CD14-positive monocyte (primary cell): ENCODE measurements at regions not wholly inside any gene's neighbourhood (a gene's known extent, or its start where the extent isn't known, plus 50 kb on each side); places are given as distances from the start of the nearest gene placed in this dataset.

Experiments
- DNase-seq, 3 donors: peaks; one replicate each; pipeline ENCODE4 v3.0.0-alpha.2; 2011 to 2022
- H2AFZ ChIP-seq: 2 replicates; pipeline ENCODE4 v1.6.0; 2012; ENCODE audit warnings: mild to moderate bottlenecking, low read depth, low read length, inconsistent platforms; ENCODE audit not compliant: insufficient read depth, poor library complexity, severe bottlenecking
- H3K27ac ChIP-seq, 2 donors: 1 replicate in 1 of 2; 2 replicates in 1 of 2; pipeline ENCODE4 v1.5.1; 2012 to 2013; ENCODE audit warnings: low read length in 2 of 2, control low read depth in 1 of 2, inconsistent platforms in 1 of 2, low read depth in 1 of 2, mild to moderate bottlenecking in 1 of 2
- H3K27me3 ChIP-seq, 2 donors: one replicate each; pipeline versions ENCODE4 v1.6.0 to v1.6.1; 2011 to 2013; ENCODE audit warnings: low read length in 2 of 2; ENCODE audit not compliant: control insufficient read depth in 2 of 2, insufficient read depth in 2 of 2
- H3K36me3 ChIP-seq, 2 donors: replicated peaks in 1 of 2; 1 replicate in 1 of 2; 2 replicates in 1 of 2; pipeline versions ENCODE4 v1.5.1 to v1.6.1; 2012 to 2013; ENCODE audit warnings: low read length in 2 of 2, control low read depth in 1 of 2, inconsistent platforms in 1 of 2, mild to moderate bottlenecking in 1 of 2; ENCODE audit not compliant: insufficient read depth in 2 of 2, control insufficient read depth in 1 of 2
- H3K4me1 ChIP-seq, 2 donors: 1 replicate in 1 of 2; 2 replicates in 1 of 2; pipeline versions ENCODE4 v1.5.1 to v1.6.1; 2012 to 2013; ENCODE audit warnings: low read length in 2 of 2, control low read depth in 1 of 2, inconsistent platforms in 1 of 2, mild to moderate bottlenecking in 1 of 2, moderate library complexity in 1 of 2; ENCODE audit not compliant: insufficient read depth in 2 of 2, control insufficient read depth in 1 of 2
- H3K4me2 ChIP-seq: replicated peaks from 2 replicates; pipeline ENCODE3; 2012; ENCODE audit warnings: low read length, moderate library complexity, mild to moderate bottlenecking; ENCODE audit not compliant: poor library complexity, severe bottlenecking; ENCODE audit errors: extremely low read depth
- H3K4me3 ChIP-seq, 3 experiments: fragments of 200-600 bp in 1 of 3; sonication (generic) in 1 of 3; replicated peaks in 1 of 3; 1 replicate in 2 of 3; 2 replicates in 1 of 3; pipeline ENCODE4 v1.5.1; 2011 to 2013; ENCODE audit warnings: low read length in 3 of 3, mild to moderate bottlenecking in 3 of 3, control low read depth in 2 of 3, low read depth in 2 of 3, inconsistent platforms in 1 of 3, moderate library complexity in 1 of 3
- H3K79me2 ChIP-seq: 2 replicates; pipeline ENCODE4 v1.6.0; 2012; ENCODE audit warnings: mild to moderate bottlenecking, control low read depth, inconsistent platforms, low read length, moderate library complexity; ENCODE audit not compliant: insufficient read depth
- H3K9ac ChIP-seq: 2 replicates; pipeline ENCODE4 v1.6.0; 2017; ENCODE audit warnings: low read length, mild to moderate bottlenecking; ENCODE audit not compliant: insufficient read depth, poor library complexity, severe bottlenecking
- H3K9me3 ChIP-seq, 2 donors: replicated peaks in 1 of 2; 1 replicate in 1 of 2; 2 replicates in 1 of 2; pipeline versions ENCODE4 v1.5.1 to v1.6.1; 2012 to 2013; ENCODE audit warnings: low read length in 2 of 2, control low read depth in 1 of 2; ENCODE audit not compliant: control insufficient read depth in 1 of 2, insufficient read depth in 1 of 2
- H4K20me1 ChIP-seq: 2 replicates; pipeline ENCODE4 v1.6.0; 2012; ENCODE audit warnings: mild to moderate bottlenecking, low read length, control low read depth, moderate library complexity; ENCODE audit not compliant: insufficient read depth
- H3K27ac Mint-ChIP-seq, 7 donors: one replicate each; pipeline ENCODE4 v1.8.0; 2020; ENCODE audit warnings: mild to moderate bottlenecking in 7 of 7, mixed read lengths in 7 of 7, moderate library complexity in 6 of 7, inconsistent platforms in 2 of 7
- H3K27me3 Mint-ChIP-seq, 3 donors: one replicate each; pipeline ENCODE4 v1.8.0; 2021 to 2022; ENCODE audit warnings: low read depth in 3 of 3, mild to moderate bottlenecking in 3 of 3, mixed read lengths in 3 of 3, moderate library complexity in 3 of 3, inconsistent platforms in 1 of 3
- H3K36me3 Mint-ChIP-seq, 2 donors: one replicate each; pipeline ENCODE4 v1.8.0; 2020; ENCODE audit warnings: mixed read lengths in 2 of 2, inconsistent platforms in 1 of 2, mild to moderate bottlenecking in 1 of 2
- H3K4me1 Mint-ChIP-seq: one replicate; pipeline ENCODE4 v1.8.0; 2020; ENCODE audit warnings: mild to moderate bottlenecking, mixed read lengths
- H3K4me3 Mint-ChIP-seq, 2 donors: one replicate each; pipeline ENCODE4 v1.8.0; 2020; ENCODE audit warnings: mild to moderate bottlenecking in 2 of 2, mixed read lengths in 2 of 2, moderate library complexity in 1 of 2
- H3K9me3 Mint-ChIP-seq, 7 donors: one replicate each; pipeline ENCODE4 v1.8.0; 2020 to 2022; ENCODE audit warnings: mixed read lengths in 7 of 7, mild to moderate bottlenecking in 6 of 7, moderate library complexity in 6 of 7, inconsistent platforms in 2 of 7
- CTCF ChIP-seq: fragments of 200-600 bp; IDR thresholded peaks from one replicate; pipeline ENCODE4 v1.8.0; 2022; ENCODE audit warnings: antibody characterized with exemption, mild to moderate bottlenecking
- WGBS: methylation state at CpG from one replicate; pipeline ENCODE4 v1.1.5; 2013; ENCODE audit warnings: missing lambda C conversion rate; ENCODE audit not compliant: insufficient coverage; 5-methylcytosine and 5-hydroxymethylcytosine counted together
- intact Hi-C, 2 donors: fragments of 100-400 bp; cut with micrococcal nuclease; formaldehyde crosslinking; loops; one replicate each; pipeline versions ENCODE4 v1.15.0 to v1.15.1; 2023

- H3K4me2 ChIP-seq: no peak overlapping the region
- no peak for TF ChIP-seq CTCF
- peaks cover 0 to 5% (median 2%) of the 10 kb centered on the region in 7 donors for H3K9me3 Mint-ChIP-seq
- no peaks in the 10 kb centered on the region for H3K36me3 ChIP-seq
- no peaks in the 10 kb centered on the region for H3K27me3 ChIP-seq
- DNase-seq: no peak
- H3K9ac ChIP-seq: no peak overlapping the region
- intact Hi-C loops: no loop called here
- no peaks in the 10 kb centered on the region for H3K4me1 ChIP-seq
- H3K27me3 Mint-ChIP-seq: peaks cover 0 to 1% (median 0%) of the 10 kb centered on the region in 3 donors
- no peak overlapping the region for H3K27ac Mint-ChIP-seq
- H3K36me3 Mint-ChIP-seq: no peaks in the 10 kb centered on the region
- H3K4me3 ChIP-seq: no peak overlapping the region
- no peaks in the 10 kb centered on the region for H3K9me3 ChIP-seq
- no peaks in the 10 kb centered on the region for H3K79me2 ChIP-seq
- H2AFZ ChIP-seq: no peak overlapping the region
- no peak overlapping the region for H3K27ac ChIP-seq
- H4K20me1 ChIP-seq: no peaks in the 10 kb centered on the region
- H3K4me1 Mint-ChIP-seq: no peaks in the 10 kb centered on the region
- no peak overlapping the region for H3K4me3 Mint-ChIP-seq
- WGBS: no CpG with 5 or more reads among the region's 4 CpGs
Observed at GRCh38 chr1:101723415-101723814, 273.3 kb downstream of the OLFM3 start.

GRCh38 chr1:101728029-101728428 lies 268.7 kb downstream of the OLFM3 start:
- H3K4me3 Mint-ChIP-seq: no peak overlapping the region
- TF ChIP-seq CTCF: no peak
- WGBS: 86% methylated on average over 4 of the region's 5 CpGs

More at GRCh38 chr1:101728029-101728428, 268.7 kb downstream of the OLFM3 start:
- intact Hi-C loops: no loop called here
- no peak for DNase-seq
- Histone ChIP-seq H3K27me3 (no peaks in the 10 kb centered on the region), H3K9me3 (no peaks in the 10 kb centered on the region), H3K4me2 (no peak overlapping the region), H3K4me3 (no peak overlapping the region), H2AFZ (no peak overlapping the region), H3K9ac (no peak overlapping the region), H3K36me3 (no peaks in the 10 kb centered on the region), H4K20me1 (no peaks in the 10 kb centered on the region), H3K4me1 (no peaks in the 10 kb centered on the region), H3K79me2 (no peaks in the 10 kb centered on the region), H3K27ac (no peak overlapping the region)
- no peak overlapping the region for H3K27ac Mint-ChIP-seq
- H3K27me3 Mint-ChIP-seq: no peaks in the 10 kb centered on the region
- no peaks in the 10 kb centered on the region for H3K4me1 Mint-ChIP-seq
- H3K9me3 Mint-ChIP-seq: peaks cover 0 to 4% (median 0%) of the 10 kb centered on the region in 7 donors
- H3K36me3 Mint-ChIP-seq: no peaks in the 10 kb centered on the region
